ENCODE measurements at regions not wholly inside any gene's neighbourhood (a gene's known extent, or its start where the extent isn't known, plus 50 kb on each side); places are given as distances from the start of the nearest gene placed in this dataset.

DNA sequence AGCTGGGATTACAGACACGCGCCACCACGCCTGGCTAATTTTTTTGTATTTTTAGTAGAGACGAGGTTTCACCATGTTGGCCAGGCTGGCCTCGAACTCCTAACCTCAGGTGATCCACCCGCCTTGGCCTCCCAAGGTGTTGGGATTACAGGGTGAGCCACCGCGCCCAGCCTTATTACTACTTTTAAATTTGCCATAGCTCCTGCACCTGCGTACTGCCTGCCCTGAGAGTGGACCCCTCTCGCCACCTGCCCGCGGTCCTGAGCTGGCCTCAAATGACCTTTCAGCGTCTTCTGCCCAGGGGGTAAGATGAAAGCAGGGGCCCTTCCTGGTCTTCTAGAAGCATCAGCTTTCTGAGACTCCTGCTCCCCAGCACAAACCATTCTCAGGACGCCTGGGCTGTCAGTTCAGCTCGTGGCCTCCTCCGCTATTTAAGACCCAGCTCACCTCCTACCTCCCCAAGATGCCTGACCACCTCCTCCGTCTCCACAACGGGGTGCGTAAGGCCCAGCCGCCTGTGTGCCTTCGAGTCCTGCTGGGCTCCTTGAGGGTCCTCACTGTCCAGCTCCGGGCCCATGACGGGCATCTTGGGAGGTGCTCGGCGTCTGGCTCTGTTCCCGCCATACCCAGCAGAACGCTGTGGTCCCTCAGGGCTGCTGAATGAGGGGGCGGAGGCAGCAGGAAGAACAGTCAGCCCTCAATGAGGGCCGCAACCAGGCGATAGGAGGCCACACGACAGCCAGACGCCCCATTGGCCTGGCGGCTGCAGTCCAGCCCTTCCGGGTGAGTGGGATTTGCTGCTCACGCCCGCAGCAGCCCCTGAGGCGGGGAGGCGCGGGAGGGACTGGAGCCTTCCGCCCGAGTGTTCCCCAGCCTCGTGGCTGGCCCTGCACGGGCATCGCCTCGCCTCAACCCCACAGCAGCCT is 266.6 kb downstream of the TFCP2L1 start:
- DNase-seq (ENCODE audit: low read depth) = no peak

DNA sequence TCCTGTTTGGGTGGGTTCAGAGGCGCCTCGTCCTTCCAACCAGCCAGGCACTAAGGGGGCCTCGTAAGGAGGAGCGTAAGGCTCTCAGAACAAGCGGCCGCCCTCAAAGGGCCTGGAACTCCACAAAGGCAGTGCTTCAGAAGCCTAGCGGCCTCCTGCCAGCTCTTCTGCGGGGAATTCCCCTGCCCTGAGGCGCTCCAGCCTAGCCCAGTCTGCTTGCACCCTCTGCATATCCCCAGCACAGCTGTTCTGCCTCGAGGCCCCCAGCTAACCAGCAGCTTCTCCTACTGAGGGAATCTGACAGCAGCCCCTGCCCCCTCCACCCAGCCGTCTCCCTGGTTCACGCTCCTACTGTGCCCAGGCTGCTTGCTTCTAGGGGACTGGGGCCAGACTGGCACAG is 265.9 kb downstream of the TFCP2L1 start:
- no peak for DNase-seq (ENCODE audit: low read depth)

DNA sequence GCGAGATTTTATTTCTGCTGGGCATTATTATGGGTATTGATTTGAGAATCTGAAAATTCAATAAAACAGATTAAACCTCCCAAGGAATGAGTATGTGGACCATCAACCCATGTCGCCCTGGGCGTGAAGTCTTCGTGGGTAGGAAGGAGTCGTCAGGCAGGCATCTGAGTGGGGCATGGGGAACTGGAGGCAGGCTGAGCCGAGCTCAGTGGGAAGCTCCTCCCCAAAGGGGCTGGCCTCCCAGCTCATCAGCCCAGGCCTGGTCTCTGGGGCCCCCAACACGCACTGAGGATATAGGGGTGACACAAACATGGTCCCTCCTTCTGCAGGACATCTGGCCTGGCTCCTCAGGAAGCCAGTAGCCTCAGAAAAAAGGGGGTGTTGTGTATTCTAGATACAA is 265.2 kb downstream of the TFCP2L1 start:
- DNase-seq (ENCODE audit: low read depth) = no peak

DNA sequence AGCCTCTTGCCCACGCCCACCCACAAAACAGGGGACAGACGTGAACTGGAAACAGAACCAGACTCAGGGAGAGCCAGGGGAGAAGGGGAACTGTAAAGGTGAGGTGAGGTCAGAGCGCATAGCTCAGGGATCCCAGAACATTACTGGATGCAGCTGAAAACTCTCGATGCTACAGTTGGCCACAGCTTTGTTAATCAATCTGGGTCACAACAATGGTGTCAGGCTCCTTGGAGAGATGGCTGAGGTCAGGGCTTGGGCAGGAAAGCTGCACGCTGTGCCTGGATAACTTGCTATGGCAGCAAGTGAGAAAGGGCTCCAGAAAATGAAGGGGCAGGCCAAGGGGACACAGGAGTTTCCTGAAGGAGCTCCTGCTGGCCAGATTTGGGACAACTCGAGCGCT is 263.3 kb downstream of the TFCP2L1 start:
- DNase-seq (ENCODE audit: low read depth) = no peak

DNA sequence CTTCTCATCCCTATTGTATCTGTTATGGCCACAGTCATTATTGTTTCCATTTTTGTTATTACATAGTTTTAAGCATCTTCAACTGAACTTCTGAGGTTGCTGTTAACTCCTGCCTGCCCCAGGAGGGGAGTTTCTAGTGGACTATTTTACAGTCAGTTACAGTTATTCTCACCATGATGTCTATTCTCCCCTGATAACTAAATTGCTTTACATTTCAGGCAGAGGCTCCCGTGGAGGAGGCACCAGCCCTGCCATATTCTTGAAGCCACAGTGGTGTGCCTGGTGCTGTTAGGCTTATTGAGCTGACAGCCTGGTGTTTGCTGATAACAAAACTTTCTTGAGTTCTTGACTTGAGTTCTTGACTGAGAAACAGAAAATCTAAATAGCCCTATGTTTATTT is 256.4 kb downstream of the TFCP2L1 start:
- no peak for DNase-seq (ENCODE audit: low read depth)

DNA sequence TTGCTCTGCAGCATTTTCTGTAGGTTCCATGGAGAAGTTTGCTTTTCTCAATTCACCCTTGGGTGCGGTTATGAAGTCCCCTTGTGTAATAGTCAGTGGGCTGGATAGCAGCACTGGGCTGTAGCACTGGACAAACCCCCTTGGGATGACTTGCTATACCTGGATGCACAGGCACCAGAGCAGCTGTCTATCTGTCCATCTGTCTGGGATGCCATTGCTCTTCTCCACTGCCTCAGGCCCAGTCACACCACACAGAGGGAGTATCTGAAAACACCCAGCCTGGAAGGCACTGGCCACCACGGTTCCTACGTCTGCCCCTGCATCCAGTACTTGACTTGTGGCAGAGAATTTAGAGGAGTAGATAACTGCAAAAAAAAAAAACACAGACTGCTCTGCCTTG is 254.5 kb downstream of the TFCP2L1 start:
- no peak for DNase-seq (ENCODE audit: low read depth)

DNA sequence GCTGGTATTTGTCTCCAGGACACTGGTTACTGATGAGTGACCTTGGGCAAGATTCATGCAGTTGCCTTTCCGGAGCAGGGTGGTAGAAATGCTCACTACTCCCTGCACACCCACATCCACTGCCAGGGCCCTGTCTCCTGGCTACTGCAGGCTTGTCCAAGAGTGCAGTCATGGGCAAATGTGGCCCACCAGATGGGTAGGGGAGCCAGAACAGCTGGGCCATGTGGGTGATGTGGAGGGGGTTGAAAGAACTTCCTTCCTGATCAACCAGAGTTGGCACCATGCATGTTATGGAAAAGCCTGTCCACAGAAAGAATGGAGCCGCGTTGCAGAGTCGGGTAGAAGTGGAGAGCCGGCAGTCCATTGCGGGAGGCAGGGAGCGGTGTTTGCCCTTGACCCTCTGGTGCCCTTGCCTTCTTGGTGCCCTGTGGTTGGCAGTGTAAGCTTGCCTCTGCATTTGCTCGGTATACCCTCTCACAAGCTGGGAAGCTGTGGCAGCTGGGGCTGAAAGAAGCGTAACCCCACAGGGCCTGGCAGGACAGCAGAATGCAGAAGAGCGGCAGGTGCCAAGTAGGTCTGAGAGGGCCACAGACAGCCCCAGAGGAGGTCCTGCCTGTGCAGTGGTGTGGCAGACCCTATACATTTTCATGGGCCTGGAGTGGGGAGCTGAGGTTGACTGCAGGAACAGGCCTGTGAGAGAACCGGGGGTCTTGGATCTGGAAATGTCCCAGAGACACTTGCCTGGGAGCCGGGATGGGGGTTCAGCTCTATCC is 253.2 kb downstream of the TFCP2L1 start:
- DNase-seq (ENCODE audit: low read depth) = no peak

DNA sequence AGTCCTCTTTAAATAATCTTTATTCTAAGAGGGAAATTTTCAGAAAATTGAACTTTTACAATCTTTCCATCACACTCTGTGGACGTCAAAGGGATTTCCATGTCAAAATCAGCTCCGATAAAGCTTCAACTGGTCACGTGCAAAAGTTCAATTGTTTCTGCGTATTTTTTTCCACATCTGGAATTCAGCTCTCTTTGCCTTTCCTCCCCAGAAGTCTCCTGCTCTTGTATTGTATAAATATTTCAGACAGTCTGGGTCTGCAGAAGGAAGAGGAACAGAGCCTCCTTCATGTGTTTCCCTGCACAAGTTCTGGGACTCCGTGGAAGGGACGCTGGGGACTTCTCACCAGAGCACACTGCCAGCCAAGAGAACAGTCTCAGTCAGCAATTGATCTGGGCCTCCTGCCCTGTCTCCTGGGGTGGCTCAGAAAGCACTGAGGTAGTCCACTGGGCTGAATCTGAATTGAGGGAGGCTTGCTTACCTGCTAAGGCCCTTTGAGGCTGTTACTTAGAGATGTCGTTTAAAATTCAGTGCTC is 251.5 kb downstream of the TFCP2L1 start:
- DNase-seq (ENCODE audit: low read depth) = no peak

DNA sequence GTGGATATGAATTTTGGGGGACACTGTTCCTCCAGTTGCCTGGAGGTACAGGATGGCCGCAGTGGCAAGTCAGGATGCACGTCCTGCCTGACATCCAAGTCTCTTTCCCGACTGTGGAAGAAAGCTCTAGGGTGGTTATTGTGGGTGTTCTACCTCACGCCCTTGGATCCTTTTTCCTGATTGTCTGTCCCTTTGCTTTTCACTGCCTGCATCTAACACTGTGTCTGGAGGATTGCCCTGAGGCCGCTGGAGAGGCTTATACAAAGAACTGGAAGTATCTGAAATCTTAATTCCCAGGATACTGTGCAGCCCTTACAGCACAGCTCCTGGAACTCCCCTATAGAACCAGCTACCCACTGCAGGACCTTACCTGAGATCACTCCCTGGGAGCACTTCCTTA is 250.5 kb downstream of the TFCP2L1 start:
- DNase-seq (ENCODE audit: low read depth) = no peak

DNA sequence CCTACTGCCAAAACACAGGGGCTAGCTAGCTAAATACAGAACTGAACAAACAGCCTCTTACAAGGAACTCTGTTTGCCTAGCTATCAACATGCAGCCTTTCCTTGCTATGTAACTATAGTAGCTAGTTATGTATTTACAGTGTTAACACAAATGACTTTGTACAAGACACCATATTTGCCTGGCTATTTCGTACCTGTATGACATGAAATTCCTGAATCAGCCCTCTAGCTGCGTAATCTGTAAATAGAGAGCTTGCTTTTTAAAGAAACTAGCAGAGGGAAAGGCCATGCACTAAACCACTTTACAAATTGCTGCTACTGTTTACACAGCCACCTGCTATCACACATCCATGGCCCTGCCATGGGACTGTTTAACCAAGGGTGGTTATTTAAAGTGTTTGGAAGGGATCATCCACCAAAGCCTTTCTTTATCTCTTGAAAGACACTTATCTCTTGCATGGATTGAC is 248.7 kb downstream of the TFCP2L1 start:
- DNase-seq (ENCODE audit: low read depth) = no peak

DNA sequence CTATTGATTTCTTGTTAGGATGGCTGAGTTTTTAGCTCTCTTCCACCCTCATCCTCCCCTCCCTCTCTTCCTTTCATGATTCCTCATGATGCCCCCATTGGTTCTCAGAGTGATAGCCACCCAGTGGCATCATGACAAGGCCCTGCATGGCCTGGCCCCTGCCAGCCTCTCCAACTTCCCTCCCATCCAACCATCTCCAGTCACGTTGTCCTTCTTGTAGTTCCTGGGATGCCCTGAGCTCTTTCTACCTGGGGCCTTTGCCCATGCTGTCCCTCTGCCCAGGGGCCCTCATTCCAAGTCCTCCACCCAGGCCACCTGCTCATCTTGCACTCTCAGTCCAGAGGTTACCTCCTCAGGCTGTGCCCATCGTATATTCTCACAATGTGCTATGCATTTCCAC is 247.5 kb downstream of the TFCP2L1 start:
- DNase-seq (ENCODE audit: low read depth) = no peak

DNA sequence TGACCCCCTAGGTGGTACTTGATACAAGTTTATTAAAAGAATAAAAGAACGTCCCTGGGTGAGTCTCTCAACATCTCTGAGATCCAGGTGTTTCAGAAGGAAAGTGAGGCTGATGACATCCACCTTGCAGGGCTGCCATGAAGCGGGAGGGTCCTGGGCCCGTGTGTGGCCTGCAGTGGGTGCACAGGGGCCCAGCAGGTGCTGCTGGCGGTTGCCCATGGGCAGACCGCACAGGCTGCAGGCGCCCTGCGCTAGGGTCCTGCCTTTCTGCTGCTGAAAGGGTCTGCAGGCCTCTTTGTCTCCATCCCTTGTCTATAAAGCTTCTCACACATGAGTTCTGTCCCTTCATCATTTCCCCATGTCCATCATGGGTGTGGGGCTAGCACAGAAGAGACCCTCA is 247.0 kb downstream of the TFCP2L1 start:
- no peak for DNase-seq (ENCODE audit: low read depth)

DNA sequence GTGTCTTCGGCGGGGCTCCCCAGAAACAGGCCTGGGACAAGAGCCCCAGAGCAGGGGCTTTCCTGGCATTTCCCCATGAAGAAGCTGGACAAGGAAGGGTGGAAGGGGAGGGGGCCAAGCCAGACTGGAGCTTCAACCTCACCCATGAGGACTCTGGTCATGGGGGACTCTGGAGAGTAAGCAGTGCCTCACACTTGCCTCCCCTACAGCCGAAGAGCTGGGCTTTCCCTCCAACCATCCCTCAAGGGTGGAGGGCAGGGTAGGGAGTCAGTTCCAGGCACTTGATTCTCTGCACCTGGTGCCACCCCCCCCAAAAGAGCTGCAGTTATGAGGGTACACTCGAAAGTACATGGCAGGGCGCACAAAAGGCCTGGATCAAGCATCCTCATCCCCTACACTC is 246.6 kb downstream of the TFCP2L1 start:
- DNase-seq (ENCODE audit: low read depth) = no peak

DNA sequence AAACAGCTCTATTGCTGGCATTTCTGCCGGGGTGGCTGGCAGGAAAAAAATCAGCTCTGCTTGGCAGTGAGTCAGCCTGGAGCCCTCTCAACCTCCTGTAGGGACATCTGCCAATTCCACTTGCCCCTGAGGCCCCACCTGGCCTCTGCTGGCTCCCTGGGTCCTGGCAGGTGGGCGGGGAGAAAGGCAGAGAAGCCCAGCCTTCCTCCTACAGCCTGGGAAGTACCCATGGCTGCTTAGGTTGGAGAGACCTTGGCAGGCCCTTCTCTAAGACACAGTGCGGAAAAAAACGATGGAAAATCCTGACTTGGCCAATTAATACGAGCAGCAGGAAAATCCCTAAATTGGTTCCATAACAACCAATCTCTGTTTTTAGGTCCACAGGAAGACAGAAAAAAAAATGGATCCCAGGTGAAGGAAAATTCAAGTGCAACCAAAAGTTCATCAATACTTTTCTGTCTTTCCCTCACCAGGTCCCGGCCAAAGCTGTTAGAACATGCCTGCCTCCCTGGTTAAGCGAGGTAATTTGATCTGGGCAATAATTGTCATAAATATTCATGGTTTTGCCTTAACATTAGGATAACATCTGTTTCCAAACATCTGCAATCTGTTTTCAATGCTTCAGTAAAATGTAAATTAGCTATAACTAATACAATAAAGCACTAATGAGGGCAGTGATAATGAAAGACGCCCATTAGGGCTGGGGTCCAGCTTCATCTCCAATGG is 245.9 kb downstream of the TFCP2L1 start:
- DNase-seq (ENCODE audit: low read depth) = no peak

DNA sequence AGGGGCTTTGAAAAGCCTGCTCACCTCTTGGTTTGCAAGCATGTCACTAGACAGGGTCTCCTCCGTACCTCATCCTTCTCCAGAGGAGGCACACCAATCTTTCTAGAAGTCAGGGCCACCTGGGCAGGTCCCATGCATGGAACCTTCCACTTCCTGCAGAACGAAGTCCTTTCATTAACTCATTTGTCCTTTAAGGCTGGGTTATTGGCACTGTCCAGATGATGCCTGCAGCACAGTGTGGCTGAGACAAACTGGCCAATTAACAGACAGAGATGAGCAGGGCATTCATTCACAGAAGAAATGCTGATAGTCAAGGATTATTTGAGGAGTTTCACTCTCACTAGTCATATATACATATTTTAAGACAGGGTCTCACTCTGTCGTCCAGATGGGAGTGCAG is 245.3 kb downstream of the TFCP2L1 start:
- DNase-seq (ENCODE audit: low read depth) = no peak

DNA sequence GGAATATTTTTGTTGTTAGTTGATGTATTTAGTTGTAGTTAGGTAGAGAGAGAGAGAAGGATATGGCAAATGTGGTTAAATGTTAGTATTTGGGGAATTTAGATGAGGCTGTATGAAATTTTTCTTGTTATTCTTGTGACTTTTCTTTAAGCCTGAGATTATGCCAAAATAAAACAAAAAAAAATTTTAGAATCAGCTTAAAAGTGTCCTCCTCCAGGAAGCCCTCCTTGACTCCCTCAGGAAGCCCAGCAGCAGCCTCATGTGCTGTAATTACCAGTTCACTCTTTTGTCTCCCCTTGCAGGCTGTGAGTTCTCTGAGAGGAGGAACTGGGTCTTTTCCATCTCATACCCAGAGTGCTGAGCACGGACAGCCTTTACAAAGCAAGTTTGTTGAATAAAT is 243.5 kb downstream of the TFCP2L1 start:
- DNase-seq (ENCODE audit: low read depth) = no peak

DNA sequence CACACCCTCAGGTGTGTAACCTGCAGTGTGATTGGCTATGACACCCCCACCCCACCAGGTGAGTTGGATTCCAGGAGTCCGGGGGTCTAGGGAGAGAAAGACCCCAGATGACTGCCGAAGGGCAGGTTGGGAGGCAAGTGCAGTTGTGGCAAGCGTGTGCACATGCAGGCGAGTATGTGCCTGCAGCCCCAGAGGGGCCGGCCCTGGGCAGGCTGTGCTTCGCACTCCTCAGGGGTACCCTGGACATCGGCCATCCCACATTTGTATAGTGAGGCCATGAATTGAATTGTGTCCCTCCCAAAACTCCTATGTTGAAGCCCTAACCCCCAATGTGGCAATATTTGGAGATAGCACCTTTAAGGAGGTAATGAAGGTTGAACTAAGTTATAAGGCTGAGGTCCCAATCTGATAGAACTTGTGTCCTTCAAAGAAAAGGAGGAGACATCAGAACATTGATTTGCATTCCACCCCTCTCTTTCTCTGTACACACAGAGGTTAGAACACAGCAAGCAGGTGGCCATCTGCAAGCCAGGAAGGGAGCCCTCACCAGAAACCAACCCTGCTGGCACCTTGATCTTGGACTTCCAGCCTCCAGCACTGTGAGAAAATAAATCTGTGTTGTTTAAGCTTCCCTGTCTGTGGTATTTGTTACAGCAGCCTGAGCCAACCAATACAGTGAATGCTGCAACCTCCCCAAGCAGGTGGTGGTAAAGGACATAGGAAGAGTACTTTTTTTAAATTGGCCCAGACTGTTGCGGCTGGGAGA is 241.8 kb downstream of the TFCP2L1 start:
- DNase-seq (ENCODE audit: low read depth) = no peak

DNA sequence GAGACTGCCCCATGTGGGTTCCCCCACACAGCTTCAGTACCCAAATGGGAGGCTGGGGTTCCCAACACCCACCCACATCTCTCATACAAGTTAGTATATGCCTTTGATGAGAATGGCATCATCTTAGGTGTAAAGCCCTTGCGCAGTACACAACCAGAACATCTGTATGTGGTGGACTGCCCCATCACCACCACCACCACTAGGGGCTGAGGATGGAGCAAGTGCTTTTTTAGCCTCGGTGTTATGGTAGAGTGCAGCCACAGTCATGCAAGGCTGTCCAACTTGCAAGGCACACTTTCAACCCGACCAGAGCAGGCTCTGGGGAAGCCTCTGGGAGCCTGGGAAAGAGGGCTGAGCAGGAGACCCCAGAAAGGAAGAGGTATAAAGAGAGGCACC is 241.2 kb downstream of the TFCP2L1 start:
- DNase-seq (ENCODE audit: low read depth) = no peak

DNA sequence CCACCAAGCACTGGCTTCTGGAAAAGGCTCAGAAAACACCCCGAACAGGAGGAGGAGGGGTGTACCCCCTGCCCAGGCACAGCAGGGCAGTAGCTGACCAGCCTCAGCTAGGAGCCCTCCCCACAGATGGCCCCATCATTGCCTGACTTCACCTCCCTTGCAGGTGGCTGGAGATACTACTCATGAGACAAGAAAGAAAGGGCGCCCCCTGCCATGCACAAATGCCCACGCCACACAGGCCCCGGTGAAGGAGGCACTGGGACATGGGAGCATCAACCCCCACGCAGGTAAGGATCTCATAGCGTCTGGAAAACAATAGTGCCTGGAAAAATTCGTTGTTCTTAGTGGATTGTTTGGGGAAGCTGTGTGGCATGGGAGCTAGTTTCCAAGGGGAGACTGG is 240.6 kb downstream of the TFCP2L1 start:
- DNase-seq (ENCODE audit: low read depth) = no peak

DNA sequence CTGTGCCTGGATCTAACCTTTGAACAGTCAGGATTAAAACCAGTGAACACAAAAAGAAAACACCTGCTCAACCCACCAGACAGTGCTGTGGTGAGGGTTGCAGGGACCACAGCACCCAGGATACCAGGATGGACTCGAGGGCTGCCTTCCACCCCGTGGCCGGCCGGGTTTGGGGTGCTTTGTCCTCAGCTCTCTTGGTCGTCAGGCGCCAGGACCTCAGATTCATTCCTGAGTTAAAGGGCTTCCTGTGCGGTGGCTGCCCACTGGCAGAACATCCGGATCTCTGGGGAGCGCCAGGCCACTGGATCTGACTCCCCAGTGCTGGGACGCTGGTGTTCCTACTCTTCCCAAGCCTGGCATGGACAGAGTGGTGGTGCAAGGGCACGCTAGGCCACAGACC is 239.8 kb downstream of the TFCP2L1 start:
- no peak for DNase-seq (ENCODE audit: low read depth)

DNA sequence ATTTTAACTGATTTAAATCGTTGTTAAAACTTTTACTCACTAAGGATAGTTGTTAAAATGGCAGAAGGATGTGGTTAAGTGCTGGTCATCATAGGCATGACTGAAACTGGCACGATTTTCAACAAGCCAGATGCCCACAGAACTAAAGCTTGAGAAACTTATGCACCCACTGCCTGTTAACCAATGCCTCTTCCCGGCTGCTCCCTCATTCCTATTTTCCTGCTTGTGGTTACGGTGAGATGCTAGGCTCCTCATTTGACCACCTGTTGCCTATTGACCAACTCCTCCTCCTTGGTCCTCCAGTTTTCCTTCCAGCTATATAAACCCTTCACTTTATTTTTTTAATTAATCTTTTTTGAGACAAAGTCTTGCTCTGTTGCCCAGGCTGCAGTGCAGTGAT is 238.7 kb downstream of the TFCP2L1 start:
- no peak for DNase-seq (ENCODE audit: low read depth)

DNA sequence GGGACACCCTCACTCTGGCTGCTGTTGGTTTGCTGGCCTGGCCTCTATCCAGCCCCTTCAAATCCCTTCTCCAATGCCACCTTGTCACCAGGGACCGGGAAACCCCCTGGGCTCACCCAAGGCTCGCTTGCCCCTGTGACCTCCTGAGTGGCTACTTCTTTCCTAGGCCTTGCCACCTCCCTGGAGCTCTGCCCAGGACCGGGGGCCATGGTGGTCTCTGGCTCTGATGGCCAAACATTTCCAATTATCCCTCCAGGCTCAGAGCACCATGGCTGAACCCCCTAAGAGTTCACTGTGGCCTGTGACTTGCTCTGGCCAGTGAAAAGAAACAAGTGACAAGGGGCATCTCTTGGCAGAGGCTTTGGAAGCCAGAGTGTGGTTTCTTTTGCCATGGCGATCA is 237.6 kb downstream of the TFCP2L1 start:
- no peak for DNase-seq (ENCODE audit: low read depth)

Data from T follicular helper cell (primary cell).